OCI-LY7 (cell line): ENCODE measurements at regions not wholly inside any gene's neighbourhood (a gene's known extent, or its start where the extent isn't known, plus 50 kb on each side); places are given as distances from the start of the nearest gene placed in this dataset.
A peak's percentile ranks its signal among the peaks of the same experiment; 100 is the strongest.

Experiments used
- BruUV-seq: library from RNA; stranded (reverse); fragments of 400-500 nt; replicated peaks from 2 replicates; lab custom pipeline; 2021; lab: Mats Ljungman, UMichigan
- CTCF ChIA-PET: fragments of 300-600 bp; sonication (Branson Sonifier 250); formaldehyde crosslinking; loops from one replicate; lab custom pipeline; 2022; ENCODE audit warnings: antibody characterized with exemption; ENCODE audit not compliant: unreplicated experiment; lab: Charles Lee
- POLR2A ChIA-PET: fragments of 300-600 bp; sonication (Branson Sonifier 250); formaldehyde crosslinking; loops from one replicate; lab custom pipeline; 2022; ENCODE audit warnings: antibody characterized with exemption; lab: Charles Lee
- DNase-seq: peaks from one replicate; pipeline ENCODE4 v3.0.0-alpha.2; 2015; ENCODE audit warnings: low spot score
- H2AFZ ChIP-seq: fragments of 200-600 bp; sonication (generic), shearing (Covaris generic); 2 replicates; pipeline ENCODE4 v1.6.1; 2014; ENCODE audit warnings: mild to moderate bottlenecking, antibody characterized with exemption, low read length, moderate library complexity
- H3K27ac ChIP-seq: fragments of 200-600 bp; sonication (generic); 2 replicates; pipeline ENCODE4 v1.5.1; 2014; ENCODE audit warnings: mixed run types, low read depth, mild to moderate bottlenecking, moderate library complexity, low read length, inconsistent platforms; ENCODE audit not compliant: poor library complexity, severe bottlenecking
- H3K36me3 ChIP-seq: fragments of 200-600 bp; sonication (generic); 2 replicates; pipeline ENCODE4 v1.6.1; 2014; ENCODE audit warnings: mild to moderate bottlenecking, antibody characterized with exemption, low read length, moderate library complexity, mixed read lengths; ENCODE audit not compliant: insufficient read depth
- H3K4me1 ChIP-seq: fragments of 200-600 bp; sonication (generic); 2 replicates; pipeline ENCODE4 v1.5.1; 2014; ENCODE audit warnings: mild to moderate bottlenecking, low read length; ENCODE audit not compliant: insufficient read depth, poor library complexity, severe bottlenecking
- H3K4me2 ChIP-seq: fragments of 200-600 bp; sonication (generic); 2 replicates; pipeline ENCODE4 v1.6.1; 2014; ENCODE audit warnings: mild to moderate bottlenecking, low read length
- H3K4me3 ChIP-seq: fragments of 200-600 bp; sonication (generic); 2 replicates; pipeline ENCODE4 v1.5.1; 2014; ENCODE audit warnings: mild to moderate bottlenecking, low read depth, low read length; ENCODE audit not compliant: poor library complexity, severe bottlenecking
- H3K79me2 ChIP-seq: fragments of 200-600 bp; sonication (generic); 2 replicates; pipeline ENCODE4 v1.6.1; 2016; ENCODE audit warnings: low read depth, mild to moderate bottlenecking, low read length, moderate library complexity, mixed read lengths; ENCODE audit not compliant: insufficient read depth
- H3K9me2 ChIP-seq: fragments of 200-600 bp; sonication (generic); 2 replicates; pipeline ENCODE4 v1.6.1; 2016; ENCODE audit warnings: mild to moderate bottlenecking, low read length, mixed read lengths; ENCODE audit not compliant: insufficient read depth
- H3K9me3 ChIP-seq: fragments of 200-600 bp; sonication (generic); 2 replicates; pipeline ENCODE4 v1.6.1; 2014; ENCODE audit warnings: mild to moderate bottlenecking, mixed run types, low read length, mixed read lengths
- H4K20me1 ChIP-seq: fragments of 200-600 bp; sonication (generic); 2 replicates; pipeline ENCODE4 v1.6.1; 2014; ENCODE audit warnings: mild to moderate bottlenecking, antibody characterized with exemption, low read length, moderate library complexity, mixed read lengths; ENCODE audit not compliant: insufficient read depth
- EZH2phosphoT487 ChIP-seq: fragments of 200-600 bp; sonication (generic); IDR thresholded peaks from 2 replicates; pipeline ENCODE4 v1.6.1; 2018; ENCODE audit warnings: low read depth, borderline replicate concordance, mild to moderate bottlenecking, mixed run types, antibody characterized with exemption, low read length, moderate library complexity, mixed read lengths
- intact Hi-C: fragments of 100-400 bp; cut with micrococcal nuclease; formaldehyde crosslinking; loops from one replicate; pipeline ENCODE4 v1.10.0; 2022; ENCODE audit not compliant: unreplicated experiment
- TF ChIP-seq, protein P1 (sequence below): fragments of 200-600 bp; sonication (generic); conservative IDR thresholded peaks from 2 replicates; pipeline ENCODE4 v1.5.1; 2014; ENCODE audit warnings: mild to moderate bottlenecking, antibody characterized with exemption, low read length, moderate library complexity, mixed read lengths

GRCh38 chr6:27836141-27836782 is 75.9 kb downstream of the OR2B2 start:
- TF ChIP-seq, protein P1, sequence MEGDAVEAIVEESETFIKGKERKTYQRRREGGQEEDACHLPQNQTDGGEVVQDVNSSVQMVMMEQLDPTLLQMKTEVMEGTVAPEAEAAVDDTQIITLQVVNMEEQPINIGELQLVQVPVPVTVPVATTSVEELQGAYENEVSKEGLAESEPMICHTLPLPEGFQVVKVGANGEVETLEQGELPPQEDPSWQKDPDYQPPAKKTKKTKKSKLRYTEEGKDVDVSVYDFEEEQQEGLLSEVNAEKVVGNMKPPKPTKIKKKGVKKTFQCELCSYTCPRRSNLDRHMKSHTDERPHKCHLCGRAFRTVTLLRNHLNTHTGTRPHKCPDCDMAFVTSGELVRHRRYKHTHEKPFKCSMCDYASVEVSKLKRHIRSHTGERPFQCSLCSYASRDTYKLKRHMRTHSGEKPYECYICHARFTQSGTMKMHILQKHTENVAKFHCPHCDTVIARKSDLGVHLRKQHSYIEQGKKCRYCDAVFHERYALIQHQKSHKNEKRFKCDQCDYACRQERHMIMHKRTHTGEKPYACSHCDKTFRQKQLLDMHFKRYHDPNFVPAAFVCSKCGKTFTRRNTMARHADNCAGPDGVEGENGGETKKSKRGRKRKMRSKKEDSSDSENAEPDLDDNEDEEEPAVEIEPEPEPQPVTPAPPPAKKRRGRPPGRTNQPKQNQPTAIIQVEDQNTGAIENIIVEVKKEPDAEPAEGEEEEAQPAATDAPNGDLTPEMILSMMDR, result no peak
- TF ChIP-seq EZH2phosphoT487, result no peak
- H3K9me2 ChIP-seq, result no peaks in the 10 kb centered on the region
- peak overlapping the region; percentile 78 for H3K4me2 ChIP-seq
- POLR2A ChIA-PET, result interaction anchor here (0.6 to 11.9 kb wide), 21 partner anchors 15 to 1814 kb away, joined by 3 to 1237 read pairs (median 9); a partner anchor contains a TSS
- peak overlapping the region; percentile 87 for H3K4me3 ChIP-seq
- no peaks in the 10 kb centered on the region for H4K20me1 ChIP-seq
- peak overlapping the region; percentile 29; the same call in 1 of the 2 replicates for H2AFZ ChIP-seq
- peaks cover 4% of the 10 kb centered on the region; the same call in 1 of the 2 replicates for H3K36me3 ChIP-seq
- no peaks in the 10 kb centered on the region for H3K9me3 ChIP-seq
- intact Hi-C loops, result loop anchor here (10.0 kb wide), 2 partner anchors 1039 to 1561 kb away; a partner anchor contains a TSS
- peaks cover 20% of the 10 kb centered on the region; the same call in 1 of the 2 replicates for H3K79me2 ChIP-seq
- peaks cover 48% of the 10 kb centered on the region for H3K4me1 ChIP-seq
- H3K27ac ChIP-seq, result peak overlapping the region; percentile 97
- BruUV-seq, result no TSS peak
- DNase-seq, result peak; percentile 31
- CTCF ChIA-PET, result interaction anchor here (1.6 kb wide), 1 partner anchor 28 kb away, joined by 5 read pairs; no protein-coding TSS in a partner anchor

- Histone ChIP-seq H3K27ac (peak overlapping the region; percentile 97), H4K20me1 (no peaks in the 10 kb centered on the region), H3K9me3 (no peaks in the 10 kb centered on the region), H3K4me2 (peak overlapping the region; percentile 78), H3K36me3 (peaks cover 4% of the 10 kb centered on the region; the same call in 1 of the 2 replicates), H3K79me2 (peaks cover 16% of the 10 kb centered on the region; the same call in 1 of the 2 replicates), H3K4me3 (peak overlapping the region; percentile 87), H3K9me2 (no peaks in the 10 kb centered on the region), H3K4me1 (peaks cover 52% of the 10 kb centered on the region), H2AFZ (peak overlapping the region; percentile 52; the same call in 1 of the 2 replicates)
- no peak for TF ChIP-seq EZH2phosphoT487
- TF ChIP-seq, protein P1, result no peak
- peak; percentile 50 for DNase-seq
- intact Hi-C loops, result loop anchor here (10.0 kb wide), 2 partner anchors 1040 to 1560 kb away; a partner anchor contains a TSS
- ChIA-PET CTCF (interaction anchor here (1.0 kb wide), 1 partner anchor 1809 kb away, joined by 3 read pairs; no protein-coding TSS in a partner anchor), POLR2A (interaction anchor here (0.7 to 11.9 kb wide), 20 partner anchors 9 to 1813 kb away, joined by 3 to 1237 read pairs (median 10); a partner anchor contains a TSS)
- no TSS peak for BruUV-seq
Observed at GRCh38 chr6:27834879-27835549, 77.2 kb downstream of the OR2B2 start.
